GM06990 (cell line): ENCODE measurements at regions not wholly inside any gene's neighbourhood (a gene's known extent, or its start where the extent isn't known, plus 50 kb on each side); places are given as distances from the start of the nearest gene placed in this dataset.

Source experiments
- DNase-seq: peaks from one replicate; pipeline ENCODE4 v3.0.0-alpha.2; 2011; ENCODE audit not compliant: insufficient read length; ENCODE audit errors: extremely low read depth
- H3K27me3 ChIP-seq: replicated peaks from 2 replicates; pipeline ENCODE4 v1.6.0; 2011; ENCODE audit warnings: low read length; ENCODE audit not compliant: control insufficient read depth, insufficient read depth
- H3K36me3 ChIP-seq: 2 replicates; pipeline ENCODE4 v1.5.1; 2011; ENCODE audit warnings: low read length; ENCODE audit not compliant: control insufficient read depth, insufficient read depth
- H3K4me3 ChIP-seq: replicated peaks from 2 replicates; pipeline ENCODE4 v1.5.1; 2011; ENCODE audit warnings: low read depth, mild to moderate bottlenecking, control low read depth, low read length
- TF ChIP-seq, protein P1 (sequence below): IDR thresholded peaks from 2 replicates; pipeline ENCODE4 v1.5.1; 2011; ENCODE audit warnings: low read length, control low read depth, mild to moderate bottlenecking, inconsistent platforms; ENCODE audit not compliant: insufficient read depth, poor library complexity, severe bottlenecking

DNA sequence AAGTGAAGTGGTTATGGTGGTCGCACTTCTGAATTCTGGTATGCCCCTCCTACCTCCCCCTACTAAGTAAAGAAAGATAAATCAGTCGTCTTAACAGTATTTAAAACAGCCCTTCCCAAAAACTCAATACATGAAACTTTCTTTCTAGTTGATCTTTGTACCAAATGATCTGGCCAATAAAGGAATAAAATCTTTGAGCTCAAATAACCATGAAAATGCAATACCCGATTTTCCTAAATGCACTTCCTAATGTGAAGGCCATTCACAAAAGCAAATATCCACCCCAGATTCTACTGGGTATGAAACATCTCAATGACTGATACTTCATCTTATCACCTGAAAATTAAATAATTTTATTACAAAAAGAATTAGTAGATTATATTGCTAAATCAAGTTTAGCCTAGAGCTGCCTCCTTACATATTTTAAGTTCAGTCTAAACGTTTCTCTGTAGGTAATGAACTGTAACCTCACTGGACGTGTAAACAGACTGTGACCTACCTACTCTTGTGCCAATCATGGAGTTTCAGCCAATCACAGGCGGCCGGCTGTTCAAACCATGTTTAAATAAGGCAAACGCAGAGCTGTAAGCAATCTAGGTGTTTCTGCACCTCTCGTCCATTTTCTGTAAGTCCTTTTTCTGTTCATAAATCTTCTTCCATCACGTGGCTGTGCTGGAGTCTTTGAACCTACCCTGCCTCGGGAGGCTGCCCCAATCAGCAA is 146.9 kb upstream of the AKR1E2 start:
- H3K27me3 ChIP-seq: no peaks in the 10 kb centered on the region
- no peak for DNase-seq
- H3K36me3 ChIP-seq: no peaks in the 10 kb centered on the region
- H3K4me3 ChIP-seq: no peak overlapping the region
- TF ChIP-seq, protein P1, sequence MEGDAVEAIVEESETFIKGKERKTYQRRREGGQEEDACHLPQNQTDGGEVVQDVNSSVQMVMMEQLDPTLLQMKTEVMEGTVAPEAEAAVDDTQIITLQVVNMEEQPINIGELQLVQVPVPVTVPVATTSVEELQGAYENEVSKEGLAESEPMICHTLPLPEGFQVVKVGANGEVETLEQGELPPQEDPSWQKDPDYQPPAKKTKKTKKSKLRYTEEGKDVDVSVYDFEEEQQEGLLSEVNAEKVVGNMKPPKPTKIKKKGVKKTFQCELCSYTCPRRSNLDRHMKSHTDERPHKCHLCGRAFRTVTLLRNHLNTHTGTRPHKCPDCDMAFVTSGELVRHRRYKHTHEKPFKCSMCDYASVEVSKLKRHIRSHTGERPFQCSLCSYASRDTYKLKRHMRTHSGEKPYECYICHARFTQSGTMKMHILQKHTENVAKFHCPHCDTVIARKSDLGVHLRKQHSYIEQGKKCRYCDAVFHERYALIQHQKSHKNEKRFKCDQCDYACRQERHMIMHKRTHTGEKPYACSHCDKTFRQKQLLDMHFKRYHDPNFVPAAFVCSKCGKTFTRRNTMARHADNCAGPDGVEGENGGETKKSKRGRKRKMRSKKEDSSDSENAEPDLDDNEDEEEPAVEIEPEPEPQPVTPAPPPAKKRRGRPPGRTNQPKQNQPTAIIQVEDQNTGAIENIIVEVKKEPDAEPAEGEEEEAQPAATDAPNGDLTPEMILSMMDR: no peak

DNA sequence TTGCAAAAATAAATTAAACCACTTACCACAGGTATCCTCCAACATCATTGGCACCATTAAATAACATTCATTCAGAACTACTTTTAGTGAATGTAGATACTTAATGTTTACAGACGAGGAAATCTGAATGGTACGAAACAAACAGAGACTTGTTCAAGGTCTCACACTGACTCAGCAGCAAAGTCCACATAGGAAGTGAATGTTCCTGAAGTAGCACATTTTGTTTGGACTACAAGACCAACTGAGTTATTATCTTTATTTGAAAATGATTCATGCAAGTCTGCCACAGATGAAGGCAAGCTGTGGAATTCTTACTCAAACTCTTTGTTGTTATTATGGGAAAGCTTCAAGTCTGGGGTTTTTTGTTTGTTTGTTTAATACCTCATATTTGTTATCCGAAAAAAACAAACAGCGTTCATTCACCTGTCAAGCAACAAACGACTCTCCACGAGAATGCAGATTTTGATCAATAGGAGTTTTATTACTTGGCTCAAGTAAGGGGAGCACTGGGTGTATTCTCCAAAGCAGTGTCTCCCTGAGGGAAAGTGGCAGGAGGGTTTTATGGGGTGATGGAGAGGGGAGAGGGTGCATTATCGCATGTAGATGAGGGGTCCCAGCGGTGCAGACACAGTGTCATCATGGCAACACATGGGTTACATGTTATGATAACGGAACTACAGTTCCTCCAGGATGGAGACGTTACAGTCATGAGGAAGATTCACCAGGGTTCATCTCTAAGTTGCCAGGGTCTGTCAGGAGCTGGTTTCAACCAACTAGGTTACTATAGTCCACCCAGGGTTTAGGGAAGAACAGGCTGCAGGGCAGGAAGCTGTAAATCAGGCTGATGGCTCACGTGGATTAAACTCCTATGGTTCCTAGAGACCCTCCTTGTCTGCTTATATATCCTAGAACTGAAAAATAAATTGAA is 147.7 kb upstream of the AKR1E2 start:
- TF ChIP-seq, protein P1: no peak
- Histone ChIP-seq H3K27me3 (no peaks in the 10 kb centered on the region), H3K36me3 (no peaks in the 10 kb centered on the region), H3K4me3 (no peak overlapping the region)
- DNase-seq: no peak

DNA sequence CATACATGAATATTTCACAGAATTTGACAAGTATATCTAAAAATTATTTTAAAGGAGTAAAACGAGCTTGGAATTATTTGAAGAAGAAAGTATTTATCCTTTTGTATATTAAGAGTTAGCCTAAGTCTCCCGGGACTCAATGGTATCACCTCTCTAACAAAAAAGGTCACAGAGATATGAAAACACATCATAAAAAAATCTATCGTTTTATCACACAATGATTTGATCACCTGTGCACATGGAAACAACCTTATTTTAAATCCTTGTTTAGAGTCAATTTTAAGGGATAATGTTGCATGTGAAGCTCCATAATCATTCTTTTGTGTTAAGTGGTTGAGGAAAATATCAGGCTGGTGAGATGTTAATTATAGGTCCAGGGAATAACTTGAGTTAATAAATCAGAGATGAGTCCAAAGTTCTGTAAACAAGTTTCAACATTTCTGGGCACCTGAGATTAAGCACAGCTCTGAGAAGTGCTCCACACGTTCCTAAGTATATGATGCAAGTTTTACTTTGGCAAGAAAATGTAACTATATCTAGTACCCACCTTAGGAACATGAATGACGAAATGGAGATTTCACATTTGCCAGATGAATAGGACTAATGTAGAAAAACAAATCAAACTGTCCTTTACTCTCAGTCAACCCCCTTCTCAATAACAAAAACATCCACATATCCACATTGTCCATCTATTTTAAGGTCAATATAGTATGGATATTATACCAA is 148.5 kb upstream of the AKR1E2 start:
- Histone ChIP-seq H3K36me3 (no peaks in the 10 kb centered on the region), H3K4me3 (no peak overlapping the region), H3K27me3 (no peaks in the 10 kb centered on the region)
- no peak for DNase-seq
- TF ChIP-seq, protein P1: no peak

DNA sequence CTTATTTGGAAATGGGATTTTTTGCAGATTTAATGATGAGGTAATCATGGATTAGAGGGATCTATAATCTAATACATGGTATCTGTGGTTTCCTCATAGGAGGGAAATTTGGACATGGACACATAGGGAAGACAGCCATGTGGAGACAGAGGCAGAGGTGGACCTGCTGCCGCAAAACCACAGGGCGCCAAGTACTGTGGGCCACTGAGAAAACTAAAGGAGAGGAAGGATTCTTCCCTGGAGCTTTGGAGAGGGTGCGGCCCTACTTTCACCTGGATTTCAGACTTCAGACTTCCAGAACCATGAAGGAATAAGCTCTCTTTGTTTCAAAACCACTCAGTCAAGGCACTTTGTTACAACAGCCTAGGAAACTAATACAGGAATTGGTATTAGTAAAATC is 149.4 kb upstream of the AKR1E2 start:
- TF ChIP-seq, protein P1: no peak
- no peak for DNase-seq

DNA sequence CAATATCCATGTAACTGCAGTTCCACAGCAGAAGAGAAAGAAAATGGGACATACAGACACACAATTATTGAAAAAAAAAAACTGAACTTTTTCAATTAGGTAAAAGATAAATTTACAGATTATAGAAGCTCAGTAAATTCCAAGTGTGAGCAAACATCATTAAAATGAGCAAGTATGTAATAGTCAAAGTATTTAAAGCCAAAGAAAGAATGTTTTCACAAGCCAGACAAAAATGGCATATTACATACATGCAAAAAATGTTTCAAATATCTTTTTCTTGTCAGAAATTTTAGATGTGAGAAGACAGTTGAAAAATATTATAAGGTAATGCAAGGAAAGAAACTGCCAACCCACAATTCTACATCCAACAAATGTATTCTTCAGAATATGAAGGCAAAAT is 150.2 kb upstream of the AKR1E2 start:
- Histone ChIP-seq H3K4me3 (no peak overlapping the region), H3K36me3 (no peaks in the 10 kb centered on the region), H3K27me3 (no peaks in the 10 kb centered on the region)
- no peak for DNase-seq
- TF ChIP-seq, protein P1: no peak

More for the DNA sequence above, 149.4 kb upstream of the AKR1E2 start:
- no peaks in the 10 kb centered on the region for H3K36me3 ChIP-seq
- H3K4me3 ChIP-seq: no peak overlapping the region
- no peaks in the 10 kb centered on the region for H3K27me3 ChIP-seq
